Esophagus squamous epithelium (tissue), 5 donors: ENCODE measurements at regions not wholly inside any gene's neighbourhood (a gene's known extent, or its start where the extent isn't known, plus 50 kb on each side); places are given as distances from the start of the nearest gene placed in this dataset.
"Not testable (repeated sequence)": the region's sequence is repeated elsewhere in the genome, so short reads cannot be mapped to it uniquely, and the experiment has no call there.

Experiments
- DNase-seq: peaks from one replicate; lab custom pipeline; 2025; lab: John Stamatoyannopoulos, UW
- H3K27ac ChIP-seq, 4 donors: fragments of 200-600 bp; sonication (generic); one replicate each; pipeline ENCODE4 v1.5.1; 2016 to 2019; ENCODE audit warnings: mild to moderate bottlenecking in 1 of 4
- H3K27me3 ChIP-seq, 4 donors: fragments of 200-600 bp; sonication (generic); 1 replicate in 3 of 4; 2 replicates in 1 of 4; pipeline versions ENCODE4 v1.5.1 to v1.6.0; 2017 to 2021; ENCODE audit warnings: antibody characterized with exemption in 1 of 4
- H3K36me3 ChIP-seq, 3 donors: fragments of 200-600 bp; sonication (generic); one replicate each; pipeline ENCODE4 v1.5.1; 2016 to 2019
- H3K4me1 ChIP-seq, 3 donors: fragments of 200-600 bp; sonication (generic); one replicate each; pipeline ENCODE4 v1.5.1; 2017 to 2019
- H3K4me3 ChIP-seq, 4 donors: fragments of 200-600 bp; sonication (generic); 1 replicate in 3 of 4; 2 replicates in 1 of 4; pipeline ENCODE4 v1.5.1; 2016 to 2019; ENCODE audit warnings: mild to moderate bottlenecking in 2 of 4, moderate library complexity in 1 of 4
- H3K9me3 ChIP-seq, 3 donors: fragments of 200-600 bp; sonication (generic); one replicate each; pipeline ENCODE4 v1.5.1; 2016 to 2019
- CTCF ChIP-seq, 6 experiments: fragments of 450-650 bp in 4 of 6; fragments of 200-600 bp in 2 of 6; sonication (generic) in 2 of 6; IDR thresholded peaks; one replicate each; pipeline ENCODE4 v1.5.1; 2016 to 2019; ENCODE audit warnings: antibody characterized with exemption in 6 of 6, mild to moderate bottlenecking in 4 of 6, moderate library complexity in 4 of 6
- POLR2A ChIP-seq, 4 donors: fragments of 450-650 bp; IDR thresholded peaks; one replicate each; pipeline ENCODE4 v1.6.1; 2017; ENCODE audit warnings: antibody characterized with exemption in 4 of 4, mild to moderate bottlenecking in 4 of 4, moderate library complexity in 3 of 4
- WGBS, 2 donors: methylation state at CpG; one replicate each; pipeline ENCODE4 v1.1.5; 2018; 5-methylcytosine and 5-hydroxymethylcytosine counted together
- intact Hi-C: fragments of 100-400 bp; cut with DNase I; formaldehyde crosslinking; loops from one replicate; pipeline ENCODE4 v1.15.0; 2022
- donor health status: DM: yes; HTN: yes; CAD: no.

GRCh38 chr12:4829161-4829792 is 80.4 kb upstream of the KCNA1 start:
- Histone ChIP-seq H3K36me3 (no peaks in the 10 kb centered on the region), H3K4me1 (no peaks in the 10 kb centered on the region), H3K4me3 (no peak overlapping the region), H3K27me3 (peaks cover 0 to 95% (median 0%) of the 10 kb centered on the region in 4 donors), H3K9me3 (peaks cover 0 to 10% (median 4%) of the 10 kb centered on the region in 3 donors), H3K27ac (no peak overlapping the region)
- TF ChIP-seq POLR2A (IDR thresholded peaks at IDR 0.05) (no peak), CTCF (IDR thresholded peaks at IDR 0.05) (no peak)
- intact Hi-C loops: no loop called here
- 48 to 57% methylated on average over 7 of the region's 7 CpGs for WGBS, 2 donors
- no peak for DNase-seq

- no peak overlapping the region for H3K27ac ChIP-seq
- DNase-seq: no peak
- peaks cover 0 to 91% (median 0%) of the 10 kb centered on the region in 4 donors for H3K27me3 ChIP-seq
- TF ChIP-seq POLR2A (IDR thresholded peaks at IDR 0.05) (no peak), CTCF (IDR thresholded peaks at IDR 0.05) (no peak)
- no peak overlapping the region for H3K4me3 ChIP-seq
- intact Hi-C loops: no loop called here
- no peaks in the 10 kb centered on the region for H3K4me1 ChIP-seq
- 25 to 49% methylated on average over 5 to 6 of the region's 6 CpGs for WGBS, 2 donors
- no peaks in the 10 kb centered on the region for H3K36me3 ChIP-seq
- H3K9me3 ChIP-seq: peaks cover 0 to 10% (median 4%) of the 10 kb centered on the region in 3 donors
Observed at GRCh38 chr12:4829793-4830162, 79.9 kb upstream of the KCNA1 start.

- Histone ChIP-seq H3K9me3 (peaks cover 0 to 10% (median 4%) of the 10 kb centered on the region in 3 donors), H3K36me3 (no peaks in the 10 kb centered on the region), H3K27me3 (peaks cover 0 to 87% (median 0%) of the 10 kb centered on the region in 4 donors), H3K4me1 (no peaks in the 10 kb centered on the region), H3K27ac (no peak overlapping the region), H3K4me3 (no peak overlapping the region)
- WGBS, 2 donors: 53 to 64% methylated on average over 6 to 14 of the region's 18 CpGs
- TF ChIP-seq CTCF (IDR thresholded peaks at IDR 0.05) (no peak), POLR2A (IDR thresholded peaks at IDR 0.05) (no peak)
- DNase-seq: no peak
- intact Hi-C loops: no loop called here
Observed at GRCh38 chr12:4830556-4831210, 79.0 kb upstream of the KCNA1 start.

GRCh38 chr12:4833053-4833452 is 76.7 kb upstream of the KCNA1 start:
- Histone ChIP-seq H3K36me3 (no peaks in the 10 kb centered on the region), H3K27me3 (peaks cover 0 to 89% (median 0%) of the 10 kb centered on the region in 4 donors), H3K4me1 (no peaks in the 10 kb centered on the region), H3K9me3 (peaks cover 0 to 10% (median 4%) of the 10 kb centered on the region in 3 donors), H3K27ac (no peak overlapping the region), H3K4me3 (no peak overlapping the region)
- TF ChIP-seq CTCF (IDR thresholded peaks at IDR 0.05): no peak
- no peak for TF ChIP-seq POLR2A (IDR thresholded peaks at IDR 0.05)
- intact Hi-C loops: no loop called here
- no peak for DNase-seq
- 80 to 86% methylated on average over 2 of the region's 3 CpGs for WGBS, 2 donors

DNA sequence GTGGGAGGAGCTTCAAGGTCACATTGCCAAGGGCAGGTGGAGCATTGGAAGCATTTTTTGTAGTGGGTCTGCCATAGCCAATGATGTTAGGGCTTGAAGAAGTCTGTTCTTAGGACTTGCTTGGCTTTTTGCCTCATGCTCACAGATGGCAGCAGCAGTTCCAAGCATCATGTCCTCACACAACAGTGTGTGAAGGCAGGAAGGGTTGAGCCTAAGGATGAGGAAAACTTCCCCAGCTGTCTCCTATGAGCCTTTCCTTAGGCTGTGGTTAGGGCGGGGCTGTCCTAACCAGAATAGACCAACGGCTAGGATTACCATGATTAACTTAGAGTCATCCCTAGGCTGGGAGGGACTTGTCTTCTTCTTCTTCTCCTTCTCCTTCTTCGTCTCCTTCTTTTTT is 76.2 kb upstream of the KCNA1 start:
- 64 to 66% methylated on average over 3 of the region's 3 CpGs for WGBS, 2 donors
- TF ChIP-seq POLR2A (IDR thresholded peaks at IDR 0.05) (no peak), CTCF (IDR thresholded peaks at IDR 0.05) (no peak)
- DNase-seq: no peak

DNA sequence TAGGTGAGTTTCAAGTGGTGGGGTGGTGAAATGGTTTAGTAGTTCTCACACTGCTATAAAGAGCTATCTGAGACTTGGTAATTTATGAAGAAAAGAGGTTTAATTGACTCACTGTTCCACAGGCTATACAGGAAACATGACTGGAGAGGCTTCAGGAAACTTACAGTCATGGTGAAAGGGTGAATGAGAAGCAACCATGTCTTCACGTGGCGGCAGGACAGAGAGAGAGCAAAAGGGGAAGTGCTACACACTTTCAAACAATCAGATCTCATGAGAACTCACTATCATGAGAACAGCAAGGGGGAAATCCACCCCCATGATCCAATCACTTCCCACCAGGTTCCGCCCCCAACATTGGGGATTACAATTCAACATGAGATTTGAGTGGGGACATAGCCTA is 67.3 kb upstream of the KCNA1 start:
- DNase-seq, H3K36me3 ChIP-seq: not testable (repeated sequence)

More for the DNA sequence above, 76.2 kb upstream of the KCNA1 start:
- no peaks in the 10 kb centered on the region for H3K36me3 ChIP-seq
- H3K4me1 ChIP-seq: no peaks in the 10 kb centered on the region
- H3K4me3 ChIP-seq: no peak overlapping the region
- peaks cover 0 to 89% (median 0%) of the 10 kb centered on the region in 4 donors for H3K27me3 ChIP-seq
- H3K27ac ChIP-seq: no peak overlapping the region
- H3K9me3 ChIP-seq: peaks cover 0 to 10% (median 4%) of the 10 kb centered on the region in 3 donors
- intact Hi-C loops: no loop called here

More for the DNA sequence above, 67.3 kb upstream of the KCNA1 start:
- H3K4me1 ChIP-seq, intact Hi-C loops, H3K9me3 ChIP-seq, H3K4me3 ChIP-seq, H3K27ac ChIP-seq: not testable (repeated sequence)
- peaks cover 0 to 48% (median 2%) of the 10 kb centered on the region in 4 donors for H3K27me3 ChIP-seq
- WGBS, 2 donors: 78 to 87% methylated on average over 3 of the region's 3 CpGs
